ENCODE measurements at regions not wholly inside any gene's neighbourhood (a gene's known extent, or its start where the extent isn't known, plus 50 kb on each side); places are given as distances from the start of the nearest gene placed in this dataset.

GRCh38 chr4:128543696-128544095, 256.1 kb upstream of the PGRMC2 start:
- H3K4me1 ChIP-seq = peaks cover 0 to 9% (median 0%) of the 10 kb centered on the region in 12 donors
- H3K9me3 ChIP-seq = no peaks in the 10 kb centered on the region
- TF ChIP-seq POLR2A (IDR thresholded peaks at IDR 0.05) (no peak), CTCF (IDR thresholded peaks at IDR 0.05) (no peak)
- ATAC-seq (no peak), DNase-seq (no peak)
- H3K36me3 ChIP-seq = no peaks in the 10 kb centered on the region
- WGBS, 4 donors = 79 to 92% (median 87%) methylated on average over 6 of the region's 6 CpGs
- H3K27me3 ChIP-seq = no peaks in the 10 kb centered on the region
- no peak overlapping the region for H3K4me3 ChIP-seq
- intact Hi-C loops (cut with DNase I) = loop anchor here in 1 of 10 donors (10.0 kb wide), 1 partner anchor 89 kb away; no protein-coding TSS in a partner anchor
- H3K27ac ChIP-seq = peak overlapping the region in 1 of 12 donors; percentile 14

- intact Hi-C loops (cut with DNase I) = loop anchor here in 1 of 10 donors (10.0 kb wide), 1 partner anchor 87 kb away; no protein-coding TSS in a partner anchor
- no peak overlapping the region for H3K27ac ChIP-seq
- H3K9me3 ChIP-seq = no peaks in the 10 kb centered on the region
- H3K4me3 ChIP-seq = no peak overlapping the region
- DNase-seq (no peak), ATAC-seq (no peak)
- H3K27me3 ChIP-seq = no peaks in the 10 kb centered on the region
- TF ChIP-seq POLR2A (IDR thresholded peaks at IDR 0.05) (no peak), CTCF (IDR thresholded peaks at IDR 0.05) (no peak)
- WGBS, 4 donors = 76 to 97% (median 94%) methylated on average over 3 of the region's 3 CpGs
- no peaks in the 10 kb centered on the region for H3K36me3 ChIP-seq
- peaks cover 0 to 10% (median under 1%) of the 10 kb centered on the region in 12 donors for H3K4me1 ChIP-seq
Observed at GRCh38 chr4:128542047-128542446, 254.4 kb upstream of the PGRMC2 start.

- WGBS, 4 donors = 60 to 84% (median 80%) methylated on average over 3 of the region's 3 CpGs
Observed at GRCh38 chr4:128540122-128540521, 252.5 kb upstream of the PGRMC2 start.

More at GRCh38 chr4:128540122-128540521, 252.5 kb upstream of the PGRMC2 start:
- Histone ChIP-seq H3K27me3 (no peaks in the 10 kb centered on the region), H3K36me3 (no peaks in the 10 kb centered on the region), H3K27ac (no peak overlapping the region), H3K4me3 (no peak overlapping the region), H3K4me1 (peaks cover 0 to 15% (median 3%) of the 10 kb centered on the region in 12 donors), H3K9me3 (no peaks in the 10 kb centered on the region)
- intact Hi-C loops (cut with DNase I) = loop anchor here in 2 of 10 donors (2.0 to 10.0 kb wide), 2 partner anchors 75 to 85 kb away; no protein-coding TSS in a partner anchor
- no peak for TF ChIP-seq CTCF (IDR thresholded peaks at IDR 0.05)
- no peak for TF ChIP-seq POLR2A (IDR thresholded peaks at IDR 0.05)
- DNase-seq = no peak
- no peak for ATAC-seq

All from heart left ventricle (tissue), 16 donors.